Endothelial cell of umbilical vein (primary cell): ENCODE measurements at regions not wholly inside any gene's neighbourhood (a gene's known extent, or its start where the extent isn't known, plus 50 kb on each side); places are given as distances from the start of the nearest gene placed in this dataset.

Source experiments
- BruUV-seq: library from RNA; stranded (reverse); fragments of 400-500 nt; replicated peaks from 2 replicates; lab custom pipeline; 2021; lab: Mats Ljungman, UMichigan
- CTCF ChIA-PET: fragments of 300-600, 350-600 bp; sonication (Branson Sonifier 250); formaldehyde crosslinking; loops from one replicate; lab custom pipeline; 2021; ENCODE audit warnings: antibody characterized with exemption, inconsistent platforms; lab: Charles Lee
- POLR2A ChIA-PET: fragments of 300-600, 350-600 bp; sonication (Branson Sonifier 250); formaldehyde crosslinking; loops from one replicate; lab custom pipeline; 2021; ENCODE audit warnings: antibody characterized with exemption, inconsistent platforms; lab: Charles Lee
- DNase-seq: peaks from one replicate; pipeline ENCODE4 v3.0.0-alpha.2; 2011; ENCODE audit warnings: low read depth, low spot score
- FAIRE-seq: peaks from 2 replicates; lab custom pipeline; 2011; peaks lifted over from hg19 to GRCh38; lab: Jason Lieb, UNC
- H2AFZ ChIP-seq: 2 replicates; pipeline ENCODE4 v1.6.0; 2012; ENCODE audit warnings: low read depth, low read length, control low read depth, inconsistent platforms
- H3K27ac ChIP-seq: 2 replicates; pipeline ENCODE4 v1.5.1; 2011; ENCODE audit warnings: low read depth, mild to moderate bottlenecking, control low read depth, low read length, moderate library complexity; ENCODE audit not compliant: insufficient read depth
- H3K27me3 ChIP-seq, 2 experiments: 2 replicates each; pipeline versions ENCODE4 v1.6.0 to v1.6.1; 2011; ENCODE audit warnings: low read length in 2 of 2, mixed read lengths in 1 of 2; ENCODE audit not compliant: control insufficient read depth in 2 of 2, insufficient read depth in 2 of 2
- H3K36me3 ChIP-seq, 2 experiments: 2 replicates in 1 of 2; 3 replicates in 1 of 2; pipeline ENCODE4 v1.5.1; 2011; ENCODE audit warnings: low read length in 2 of 2, mild to moderate bottlenecking in 1 of 2, moderate library complexity in 1 of 2; ENCODE audit not compliant: control insufficient read depth in 2 of 2, insufficient read depth in 2 of 2; ENCODE audit errors: extremely low read depth in 1 of 2
- H3K4me1 ChIP-seq: 3 replicates; pipeline ENCODE4 v1.5.1; 2011; ENCODE audit warnings: mild to moderate bottlenecking, low read length; ENCODE audit not compliant: control insufficient read depth, insufficient read depth; ENCODE audit errors: extremely low read depth
- H3K4me2 ChIP-seq: 2 replicates; pipeline ENCODE4 v1.6.1; 2011; ENCODE audit warnings: low read length, control low read depth, mixed read lengths; ENCODE audit not compliant: insufficient read depth
- H3K4me3 ChIP-seq, 3 experiments: fragments of 200-600 bp in 1 of 3; sonication (generic), shearing (Covaris generic) in 1 of 3; replicated peaks in 1 of 3; 2 replicates each; pipeline ENCODE4 v1.5.1; 2011 to 2016; ENCODE audit warnings: control low read depth in 3 of 3, low read length in 3 of 3, mild to moderate bottlenecking in 2 of 3, inconsistent platforms in 1 of 3, low read depth in 1 of 3, moderate library complexity in 1 of 3; ENCODE audit not compliant: insufficient read depth in 1 of 3
- H3K79me2 ChIP-seq: 2 replicates; pipeline ENCODE4 v1.6.0; 2012; ENCODE audit warnings: low read length, inconsistent platforms; ENCODE audit not compliant: control insufficient read depth, insufficient read depth
- H3K9ac ChIP-seq: replicated peaks from 2 replicates; pipeline ENCODE3; 2011; ENCODE audit warnings: low read length, control low read depth; ENCODE audit not compliant: insufficient read depth; ENCODE audit errors: extremely low read depth
- H3K9me1 ChIP-seq: replicated peaks from 3 replicates; pipeline ENCODE4 v1.6.0; 2011; ENCODE audit warnings: mild to moderate bottlenecking, low read length; ENCODE audit not compliant: control insufficient read depth, insufficient read depth; ENCODE audit errors: extremely low read depth
- H3K9me3 ChIP-seq: replicated peaks from 2 replicates; pipeline ENCODE4 v1.5.1; 2012; ENCODE audit warnings: low read length, inconsistent platforms; ENCODE audit not compliant: control insufficient read depth, insufficient read depth
- H4K20me1 ChIP-seq: replicated peaks from 2 replicates; pipeline ENCODE3; 2011; ENCODE audit warnings: mild to moderate bottlenecking, low read length; ENCODE audit not compliant: control insufficient read depth, insufficient read depth; ENCODE audit errors: extremely low read depth
- FOS ChIP-seq: IDR thresholded peaks from 2 replicates; pipeline ENCODE4 v1.6.1; 2011; ENCODE audit warnings: mild to moderate bottlenecking, low read length, moderate library complexity, borderline replicate concordance; ENCODE audit not compliant: insufficient read depth
- GATA2 ChIP-seq: IDR thresholded peaks from 2 replicates; pipeline ENCODE4 v1.7.0; 2011; ENCODE audit warnings: low read depth, mild to moderate bottlenecking, moderate library complexity, mixed read lengths, low read length; ENCODE audit not compliant: insufficient read length, insufficient read depth
- JUN ChIP-seq: IDR thresholded peaks from 2 replicates; pipeline ENCODE4 v1.6.1; 2011; ENCODE audit warnings: borderline replicate concordance, low read depth; ENCODE audit not compliant: insufficient read length, insufficient read depth
- MAX ChIP-seq: IDR thresholded peaks from 2 replicates; pipeline ENCODE4 v1.6.1; 2011; ENCODE audit not compliant: insufficient read depth, insufficient read length
- MYC ChIP-seq: IDR thresholded peaks from one replicate; pipeline ENCODE4 v1.6.1; 2011; ENCODE audit warnings: mild to moderate bottlenecking, low read depth, low read length
- POLR2A ChIP-seq: IDR thresholded peaks from 2 replicates; pipeline ENCODE4 v1.6.1; 2012; ENCODE audit warnings: low read depth, mild to moderate bottlenecking, control low read depth, low read length
- POLR2AphosphoS5 ChIP-seq: IDR thresholded peaks from 2 replicates; pipeline ENCODE4 v1.6.1; 2012; ENCODE audit warnings: low read depth, mild to moderate bottlenecking, control low read depth, low read length, moderate library complexity; ENCODE audit not compliant: insufficient read depth
- dilution Hi-C: fragments of 300-500 bp; cut with MboI; formaldehyde crosslinking; loops from one replicate; pipeline ENCODE4 v1.15.0; 2019; ENCODE audit warnings: low sequenced_read_pairs; ENCODE audit not compliant: extremely low pct_ligation_motif_present
- intact Hi-C: fragments of 100-400 bp; cut with micrococcal nuclease; formaldehyde crosslinking; loops from one replicate; pipeline ENCODE4 v1.10.0; 2022

GRCh38 chr13:105087945-105088344 is 1447.5 kb downstream of the EFNB2 start:
- no peak for TF ChIP-seq MYC
- TF ChIP-seq FOS, result no peak
- TF ChIP-seq MAX, result no peak
- no peak for TF ChIP-seq GATA2
- TF ChIP-seq JUN, result no peak
- no peak for TF ChIP-seq POLR2AphosphoS5
- no peak for TF ChIP-seq POLR2A
- H3K36me3 ChIP-seq, result no peaks in the 10 kb centered on the region
- H3K27me3 ChIP-seq, result no peaks in the 10 kb centered on the region
- H3K4me2 ChIP-seq, result no peak overlapping the region
- no peak overlapping the region for H3K4me3 ChIP-seq
- H3K9me3 ChIP-seq, result no peaks in the 10 kb centered on the region
- intact Hi-C loops, result no loop called here
- FAIRE-seq (no peak), DNase-seq (no peak)
- no peak overlapping the region for H2AFZ ChIP-seq
- H4K20me1 ChIP-seq, result no peaks in the 10 kb centered on the region
- H3K4me1 ChIP-seq, result no peaks in the 10 kb centered on the region
- dilution Hi-C loops, result no loop called here
- CTCF ChIA-PET, result no interaction called here
- no peaks in the 10 kb centered on the region for H3K79me2 ChIP-seq
- BruUV-seq, result no TSS peak
- no peak overlapping the region for H3K27ac ChIP-seq
- POLR2A ChIA-PET, result no interaction called here
- H3K9me1 ChIP-seq, result no peaks in the 10 kb centered on the region
- no peak overlapping the region for H3K9ac ChIP-seq

DNA sequence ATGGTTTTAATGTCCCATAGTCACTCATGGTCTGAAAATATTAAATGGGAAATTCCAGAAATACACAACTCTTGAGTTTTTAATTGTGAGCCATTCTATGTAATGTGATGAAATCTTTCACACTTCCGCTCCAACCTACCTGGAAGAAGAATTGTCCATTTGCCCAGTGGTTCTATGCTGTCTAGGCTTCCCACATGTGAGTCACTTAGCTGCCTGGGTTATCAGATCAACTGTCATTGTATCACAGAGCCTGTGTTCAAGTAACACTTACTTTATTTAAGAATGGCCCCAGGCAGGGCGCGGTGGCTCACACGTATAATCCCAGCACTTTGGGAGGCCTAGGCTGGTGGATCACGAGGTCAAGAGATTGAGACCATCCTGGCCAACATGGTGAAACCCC is 1450.5 kb downstream of the EFNB2 start:
- H3K4me3 ChIP-seq, result no peak overlapping the region
- BruUV-seq, result no TSS peak
- H3K9me1 ChIP-seq, result no peaks in the 10 kb centered on the region
- dilution Hi-C loops, result no loop called here
- TF ChIP-seq GATA2, result no peak
- TF ChIP-seq JUN, result no peak
- no peak for TF ChIP-seq MAX
- intact Hi-C loops, result no loop called here
- H2AFZ ChIP-seq, result no peak overlapping the region
- no peak overlapping the region for H3K4me2 ChIP-seq
- DNase-seq, result no peak
- POLR2A ChIA-PET, result no interaction called here
- FAIRE-seq, result no peak
- H3K4me1 ChIP-seq, result no peaks in the 10 kb centered on the region
- no peaks in the 10 kb centered on the region for H3K27me3 ChIP-seq
- no peaks in the 10 kb centered on the region for H3K36me3 ChIP-seq
- CTCF ChIA-PET, result no interaction called here
- no peaks in the 10 kb centered on the region for H4K20me1 ChIP-seq
- H3K9ac ChIP-seq, result no peak overlapping the region
- no peaks in the 10 kb centered on the region for H3K9me3 ChIP-seq
- no peak overlapping the region for H3K27ac ChIP-seq
- H3K79me2 ChIP-seq, result no peaks in the 10 kb centered on the region
